B cell (primary cell): ENCODE measurements at regions not wholly inside any gene's neighbourhood (a gene's known extent, or its start where the extent isn't known, plus 50 kb on each side); places are given as distances from the start of the nearest gene placed in this dataset.

ENCODE experiments used
- ATAC-seq: fragments of 200-7000 bp; cut with Tn5 transposase; one replicate; pipeline ENCODE4 v1.10.0; 2021; ENCODE audit warnings: low read depth, mild to moderate bottlenecking, moderate number of reproducible peaks, moderate library complexity
- CTCF ChIA-PET: fragments of 350-600 bp; sonication (Branson Sonifier 250); formaldehyde crosslinking; loops from one replicate; lab custom pipeline; 2021; ENCODE audit warnings: antibody characterized with exemption, inconsistent platforms; lab: Charles Lee
- POLR2A ChIA-PET: fragments of 350-600 bp; sonication (Branson Sonifier 250); formaldehyde crosslinking; loops from one replicate; lab custom pipeline; 2021; ENCODE audit warnings: antibody characterized with exemption; lab: Charles Lee
- DNase-seq: peaks from one replicate; pipeline ENCODE4 v3.0.0; 2013
- H2AFZ ChIP-seq: 2 replicates; pipeline ENCODE4 v1.6.1; 2012; ENCODE audit warnings: mild to moderate bottlenecking, low read depth, low read length; ENCODE audit not compliant: insufficient read depth, poor library complexity, severe bottlenecking
- H3K27ac ChIP-seq, 2 donors: 1 replicate in 1 of 2; 2 replicates in 1 of 2; pipeline ENCODE4 v1.5.1; 2012 to 2013; ENCODE audit warnings: low read length in 2 of 2, mild to moderate bottlenecking in 2 of 2, moderate library complexity in 1 of 2
- H3K27me3 ChIP-seq, 4 experiments: fragments of 200-600 bp in 1 of 4; sonication (generic) in 1 of 4; replicated peaks in 1 of 4; 1 replicate in 2 of 4; 2 replicates in 2 of 4; pipeline versions ENCODE4 v1.6.1 to v1.7.0; 2013 to 2016; ENCODE audit warnings: low read length in 3 of 4, mild to moderate bottlenecking in 2 of 4, mixed read lengths in 1 of 4, moderate library complexity in 1 of 4; ENCODE audit not compliant: insufficient read depth in 4 of 4, control insufficient read depth in 3 of 4; ENCODE audit errors: control extremely low read depth in 1 of 4
- H3K36me3 ChIP-seq, 2 experiments: replicated peaks in 1 of 2; 1 replicate in 1 of 2; 2 replicates in 1 of 2; pipeline versions ENCODE4 v1.6.1 to v1.7.1; 2013; ENCODE audit warnings: low read length in 1 of 2; ENCODE audit not compliant: insufficient read depth in 2 of 2, control insufficient read depth in 1 of 2; ENCODE audit errors: control extremely low read depth in 1 of 2, extremely low read depth in 1 of 2
- H3K4me1 ChIP-seq, 2 donors: fragments of 200-600 bp in 1 of 2; sonication (generic) in 1 of 2; 1 replicate in 1 of 2; 2 replicates in 1 of 2; pipeline versions ENCODE4 v1.5.1 to v1.6.1; 2013 to 2017; ENCODE audit warnings: low read length in 2 of 2; ENCODE audit not compliant: control insufficient read depth in 2 of 2, insufficient read depth in 2 of 2
- H3K4me2 ChIP-seq: replicated peaks from 2 replicates; pipeline ENCODE3; 2012; ENCODE audit warnings: mild to moderate bottlenecking, low read depth, low read length; ENCODE audit not compliant: poor library complexity, severe bottlenecking
- H3K4me3 ChIP-seq, 5 experiments: fragments of 200-600 bp in 1 of 5; sonication (generic) in 1 of 5; 1 replicate in 3 of 5; 2 replicates in 2 of 5; pipeline versions ENCODE4 v1.5.1 to v1.7.0; 2011 to 2016; ENCODE audit warnings: low read length in 4 of 5, mild to moderate bottlenecking in 4 of 5, low read depth in 2 of 5, control low read depth in 1 of 5, moderate library complexity in 1 of 5; ENCODE audit not compliant: insufficient read depth in 1 of 5; ENCODE audit errors: control extremely low read depth in 1 of 5, extremely low read depth in 1 of 5
- H3K79me2 ChIP-seq: fragments of 200-600 bp; sonication (generic); one replicate; pipeline ENCODE4 v1.6.0; 2016; ENCODE audit warnings: low read length; ENCODE audit not compliant: control insufficient read depth, insufficient read depth
- H3K9ac ChIP-seq: fragments of 200-600 bp; sonication (generic); 2 replicates; pipeline ENCODE4 v1.6.1; 2017; ENCODE audit warnings: mild to moderate bottlenecking, low read length, moderate library complexity
- H3K9me3 ChIP-seq, 3 donors: one replicate each; pipeline versions ENCODE4 v1.6.1 to v1.7.1; 2013; ENCODE audit warnings: low read length in 2 of 3; ENCODE audit not compliant: control insufficient read depth in 2 of 3, insufficient read depth in 1 of 3; ENCODE audit errors: control extremely low read depth in 1 of 3
- H4K20me1 ChIP-seq: 2 replicates; pipeline ENCODE4 v1.6.0; 2012; ENCODE audit warnings: mild to moderate bottlenecking, low read length; ENCODE audit not compliant: insufficient read depth, control insufficient read depth, poor library complexity, severe bottlenecking
- H3K27ac Mint-ChIP-seq: one replicate; pipeline ENCODE4 v1.8.0; 2021; ENCODE audit warnings: mixed read lengths
- H3K27me3 Mint-ChIP-seq: one replicate; pipeline ENCODE4 v1.8.0; 2021; ENCODE audit warnings: mixed read lengths
- H3K4me1 Mint-ChIP-seq: one replicate; pipeline ENCODE4 v1.8.0; 2021; ENCODE audit warnings: mixed read lengths
- H3K4me3 Mint-ChIP-seq: one replicate; pipeline ENCODE4 v1.8.0; 2021; ENCODE audit warnings: mixed read lengths
- H3K9me3 Mint-ChIP-seq: one replicate; pipeline ENCODE4 v1.8.0; 2022; ENCODE audit warnings: mixed read lengths; ENCODE audit not compliant: insufficient read depth
- EZH2 ChIP-seq: IDR thresholded peaks from 2 replicates; pipeline ENCODE4 v1.6.1; 2012; ENCODE audit warnings: borderline replicate concordance, low read depth, mild to moderate bottlenecking, moderate library complexity, low read length; ENCODE audit not compliant: insufficient read depth, poor library complexity, severe bottlenecking
- WGBS: methylation state at CpG from one replicate; pipeline ENCODE4 v1.1.5; 2013; ENCODE audit warnings: missing lambda C conversion rate; ENCODE audit not compliant: insufficient coverage; 5-methylcytosine and 5-hydroxymethylcytosine counted together
- intact Hi-C: fragments of 100-400 bp; cut with micrococcal nuclease; formaldehyde crosslinking; loops from one replicate; pipeline ENCODE4 v1.10.0; 2022
- TF ChIP-seq, protein P1 (sequence below): fragments of 200-600 bp; IDR thresholded peaks from one replicate; pipeline ENCODE4 v1.8.0; 2022; ENCODE audit warnings: antibody characterized with exemption, mild to moderate bottlenecking

GRCh38 chr2:19238440-19239060 lies 119.9 kb downstream of the OSR1 start:
- ATAC-seq = no peak
- Mint-ChIP-seq H3K4me1 (no peaks in the 10 kb centered on the region), H3K9me3 (no peaks in the 10 kb centered on the region), H3K4me3 (no peak overlapping the region), H3K27ac (no peak overlapping the region), H3K27me3 (peaks cover 10% of the 10 kb centered on the region)
- CTCF ChIA-PET = no interaction called here
- no peak overlapping the region for H3K4me3 ChIP-seq
- WGBS = 96% methylated on average over 3 of the region's 8 CpGs
- H3K4me1 ChIP-seq = no peaks in the 10 kb centered on the region
- DNase-seq = no peak
- no peaks in the 10 kb centered on the region for H3K27me3 ChIP-seq
- no peaks in the 10 kb centered on the region for H3K9me3 ChIP-seq
- H3K27ac ChIP-seq = no peak overlapping the region
- no peaks in the 10 kb centered on the region for H4K20me1 ChIP-seq
- POLR2A ChIA-PET = no interaction called here
- H3K4me2 ChIP-seq = no peak overlapping the region
- no peak overlapping the region for H2AFZ ChIP-seq
- intact Hi-C loops = no loop called here
- TF ChIP-seq, protein P1, sequence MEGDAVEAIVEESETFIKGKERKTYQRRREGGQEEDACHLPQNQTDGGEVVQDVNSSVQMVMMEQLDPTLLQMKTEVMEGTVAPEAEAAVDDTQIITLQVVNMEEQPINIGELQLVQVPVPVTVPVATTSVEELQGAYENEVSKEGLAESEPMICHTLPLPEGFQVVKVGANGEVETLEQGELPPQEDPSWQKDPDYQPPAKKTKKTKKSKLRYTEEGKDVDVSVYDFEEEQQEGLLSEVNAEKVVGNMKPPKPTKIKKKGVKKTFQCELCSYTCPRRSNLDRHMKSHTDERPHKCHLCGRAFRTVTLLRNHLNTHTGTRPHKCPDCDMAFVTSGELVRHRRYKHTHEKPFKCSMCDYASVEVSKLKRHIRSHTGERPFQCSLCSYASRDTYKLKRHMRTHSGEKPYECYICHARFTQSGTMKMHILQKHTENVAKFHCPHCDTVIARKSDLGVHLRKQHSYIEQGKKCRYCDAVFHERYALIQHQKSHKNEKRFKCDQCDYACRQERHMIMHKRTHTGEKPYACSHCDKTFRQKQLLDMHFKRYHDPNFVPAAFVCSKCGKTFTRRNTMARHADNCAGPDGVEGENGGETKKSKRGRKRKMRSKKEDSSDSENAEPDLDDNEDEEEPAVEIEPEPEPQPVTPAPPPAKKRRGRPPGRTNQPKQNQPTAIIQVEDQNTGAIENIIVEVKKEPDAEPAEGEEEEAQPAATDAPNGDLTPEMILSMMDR = no peak
- no peak overlapping the region for H3K9ac ChIP-seq
- no peaks in the 10 kb centered on the region for H3K79me2 ChIP-seq
- no peaks in the 10 kb centered on the region for H3K36me3 ChIP-seq

- H4K20me1 ChIP-seq = no peaks in the 10 kb centered on the region
- H3K9me3 ChIP-seq = no peaks in the 10 kb centered on the region
- H3K36me3 ChIP-seq = no peaks in the 10 kb centered on the region
- ChIA-PET POLR2A (no interaction called here), CTCF (no interaction called here)
- H3K79me2 ChIP-seq = no peaks in the 10 kb centered on the region
- H3K4me3 ChIP-seq = no peak overlapping the region
- H3K4me1 ChIP-seq = no peaks in the 10 kb centered on the region
- ATAC-seq (no peak), DNase-seq (no peak)
- intact Hi-C loops = no loop called here
- no peak overlapping the region for H3K9ac ChIP-seq
- Mint-ChIP-seq H3K9me3 (no peaks in the 10 kb centered on the region), H3K27me3 (peaks cover 5% of the 10 kb centered on the region), H3K4me3 (no peak overlapping the region), H3K27ac (no peak overlapping the region), H3K4me1 (no peaks in the 10 kb centered on the region)
- TF ChIP-seq, protein P1 = no peak
- TF ChIP-seq EZH2 = no peak
- H3K27me3 ChIP-seq = no peaks in the 10 kb centered on the region
- H3K27ac ChIP-seq = no peak overlapping the region
- H3K4me2 ChIP-seq = no peak overlapping the region
- no peak overlapping the region for H2AFZ ChIP-seq
- WGBS = 100% methylated on average over 1 of the region's 2 CpGs
Observed at GRCh38 chr2:19235308-19235707, 123.1 kb downstream of the OSR1 start.
